ENCODE measurements at regions not wholly inside any gene's neighbourhood (a gene's known extent, or its start where the extent isn't known, plus 50 kb on each side); places are given as distances from the start of the nearest gene placed in this dataset.

DNA sequence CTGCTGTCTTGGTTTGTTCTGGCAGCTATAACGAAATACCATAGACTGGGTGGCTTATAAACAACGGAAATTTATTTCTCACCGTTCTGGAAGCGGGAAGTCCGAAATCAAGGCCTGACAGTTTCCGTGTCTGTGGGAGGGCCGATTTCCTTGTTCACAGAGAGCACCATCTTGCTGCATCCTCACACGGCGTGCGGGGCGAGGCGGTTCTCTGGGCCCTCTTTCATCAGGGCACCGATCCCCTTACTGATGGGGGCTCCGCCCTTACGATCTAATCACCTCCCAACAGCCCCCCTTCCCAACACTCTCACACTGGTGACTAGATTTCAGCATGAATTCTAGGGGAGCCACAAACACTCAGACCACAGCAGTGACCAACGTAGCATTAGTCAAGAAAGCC lies 578.3 kb upstream of the FAT1 start:
- Histone ChIP-seq H3K4me3 (ENCODE audit: low read length) (no peak overlapping the region), H3K27me3 (ENCODE audit: control insufficient read depth, insufficient read depth, low read length) (no peaks in the 10 kb centered on the region), H3K4me1 (ENCODE audit: control insufficient read depth, insufficient read depth, low read length) (no peaks in the 10 kb centered on the region), H3K9me3 (ENCODE audit: control insufficient read depth, low read depth, low read length) (no peaks in the 10 kb centered on the region), H3K27ac (ENCODE audit: low read length) (no peak overlapping the region), H3K36me3 (ENCODE audit: control insufficient read depth, insufficient read depth, low read length) (no peaks in the 10 kb centered on the region)
- no peak for DNase-seq
- 92% methylated on average over 5 of the region's 16 CpGs for WGBS (ENCODE audit: insufficient coverage, low lambda C conversion rate)

DNA sequence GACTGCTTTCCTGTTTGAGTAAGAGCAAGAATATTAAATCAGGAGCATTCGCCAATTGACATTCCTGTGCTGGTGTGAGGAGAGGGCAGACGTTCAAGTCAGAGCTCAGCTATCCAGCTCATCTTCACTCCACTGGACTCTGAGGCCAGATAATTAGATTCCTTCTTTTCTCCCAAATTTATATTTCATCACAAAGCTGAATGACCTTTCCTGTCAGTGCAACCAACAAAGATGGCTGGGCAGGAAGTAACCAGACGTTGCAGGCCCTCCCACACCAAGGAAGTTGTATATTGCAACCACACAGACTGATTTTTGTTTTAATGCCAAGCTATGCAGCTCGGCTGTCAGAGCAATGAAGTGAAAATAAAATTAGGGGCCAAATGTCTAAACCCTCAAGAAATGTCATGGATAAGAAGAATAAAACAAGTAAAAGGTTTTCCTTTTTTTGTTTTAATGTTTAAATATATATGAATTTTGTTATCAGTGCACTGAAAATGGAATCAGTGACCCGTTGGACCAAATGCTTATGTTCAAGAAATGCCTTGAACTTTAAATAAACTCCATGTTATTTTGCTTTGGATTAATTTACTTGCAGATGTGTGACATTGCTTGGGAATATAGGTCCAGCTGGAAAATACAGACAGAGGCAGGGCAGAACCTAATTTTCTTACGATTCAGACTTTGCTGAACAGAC lies 578.9 kb upstream of the FAT1 start:
- H3K36me3 ChIP-seq (ENCODE audit: control insufficient read depth, insufficient read depth, low read length) = no peaks in the 10 kb centered on the region
- DNase-seq = no peak
- 78% methylated on average over 2 of the region's 6 CpGs for WGBS (ENCODE audit: insufficient coverage, low lambda C conversion rate)

DNA sequence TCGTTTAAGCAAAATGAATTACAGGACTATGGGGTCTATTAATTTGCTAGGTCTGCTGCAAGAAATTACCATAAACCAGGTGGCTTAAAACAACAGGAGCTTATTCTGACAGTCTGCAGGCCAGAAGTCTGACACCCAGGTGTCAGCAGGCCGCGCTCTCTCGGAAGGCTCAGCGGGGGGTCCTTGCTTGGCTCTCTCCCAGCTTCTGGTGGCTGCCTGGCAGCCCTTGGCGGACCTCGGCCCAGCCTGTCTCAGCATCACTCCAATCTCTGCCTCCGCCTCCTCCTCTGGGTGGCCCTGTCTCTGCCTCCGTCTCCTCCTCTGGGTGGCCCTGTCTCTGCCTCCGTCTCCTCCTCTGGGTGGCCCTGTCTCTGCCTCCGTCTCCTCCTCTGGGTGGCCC lies 580.5 kb upstream of the FAT1 start:
- no peak overlapping the region for H3K4me3 ChIP-seq (ENCODE audit: low read length)
- H3K36me3 ChIP-seq (ENCODE audit: control insufficient read depth, insufficient read depth, low read length) = no peaks in the 10 kb centered on the region
- WGBS (ENCODE audit: insufficient coverage, low lambda C conversion rate) = 100% methylated on average over 1 of the region's 11 CpGs
- no peaks in the 10 kb centered on the region for H3K27me3 ChIP-seq (ENCODE audit: control insufficient read depth, insufficient read depth, low read length)
- no peak for DNase-seq
- no peaks in the 10 kb centered on the region for H3K9me3 ChIP-seq (ENCODE audit: control insufficient read depth, low read depth, low read length)
- no peak overlapping the region for H3K27ac ChIP-seq (ENCODE audit: low read length)
- H3K4me1 ChIP-seq (ENCODE audit: control insufficient read depth, insufficient read depth, low read length) = no peaks in the 10 kb centered on the region

More for the DNA sequence above, 578.9 kb upstream of the FAT1 start:
- Histone ChIP-seq H3K4me1 (ENCODE audit: control insufficient read depth, insufficient read depth, low read length) (no peaks in the 10 kb centered on the region), H3K27me3 (ENCODE audit: control insufficient read depth, insufficient read depth, low read length) (no peaks in the 10 kb centered on the region), H3K27ac (ENCODE audit: low read length) (no peak overlapping the region), H3K4me3 (ENCODE audit: low read length) (no peak overlapping the region), H3K9me3 (ENCODE audit: control insufficient read depth, low read depth, low read length) (no peaks in the 10 kb centered on the region)

DNA sequence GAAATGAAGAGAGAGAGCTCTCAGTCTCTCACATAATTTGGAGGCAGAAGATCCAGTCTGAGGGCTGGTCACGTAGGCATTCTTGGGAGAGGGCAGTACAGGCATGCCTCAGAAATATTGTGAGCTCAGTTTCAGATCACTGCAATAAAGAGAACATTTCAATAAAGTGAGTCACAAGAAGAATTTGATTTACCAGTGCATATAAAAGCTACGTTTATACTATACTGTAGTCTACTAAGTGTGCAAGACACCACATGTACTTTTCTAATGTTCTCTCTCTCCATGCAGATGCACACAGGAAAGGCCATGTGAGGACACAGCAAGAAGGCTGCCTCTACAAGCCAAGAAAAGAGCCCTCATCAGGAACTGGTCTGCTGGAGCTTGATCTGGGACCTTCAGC lies 583.5 kb upstream of the FAT1 start:
- no peak overlapping the region for H3K27ac ChIP-seq (ENCODE audit: low read length)
- no CpG with 5 or more reads among the region's 2 CpGs for WGBS (ENCODE audit: insufficient coverage, low lambda C conversion rate)
- no peak for DNase-seq

DNA sequence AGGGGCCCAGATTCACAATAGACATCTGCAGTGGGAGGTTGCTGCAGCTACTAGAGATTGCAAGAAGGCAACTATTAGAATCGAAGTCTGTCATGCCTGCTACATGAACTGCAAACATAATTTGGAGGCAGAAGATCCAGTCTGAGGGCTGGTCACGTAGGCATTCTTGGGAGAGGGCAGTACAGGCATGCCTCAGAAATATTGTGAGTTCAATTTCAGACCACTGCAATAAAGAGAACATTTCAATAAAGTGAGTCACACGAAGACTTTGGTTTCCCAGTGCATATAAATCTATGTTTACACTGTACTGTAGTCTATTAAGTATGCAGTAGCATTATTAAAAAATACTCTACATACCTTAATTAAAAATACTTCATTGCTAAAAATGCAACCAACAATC lies 585.8 kb upstream of the FAT1 start:
- WGBS (ENCODE audit: insufficient coverage, low lambda C conversion rate) = no CpG with 5 or more reads among the region's 3 CpGs
- H3K4me1 ChIP-seq (ENCODE audit: control insufficient read depth, insufficient read depth, low read length) = no peaks in the 10 kb centered on the region
- DNase-seq = no peak

More for the DNA sequence above, 583.5 kb upstream of the FAT1 start:
- Histone ChIP-seq H3K9me3 (ENCODE audit: control insufficient read depth, low read depth, low read length) (no peaks in the 10 kb centered on the region), H3K4me1 (ENCODE audit: control insufficient read depth, insufficient read depth, low read length) (no peaks in the 10 kb centered on the region), H3K4me3 (ENCODE audit: low read length) (no peak overlapping the region), H3K36me3 (ENCODE audit: control insufficient read depth, insufficient read depth, low read length) (no peaks in the 10 kb centered on the region), H3K27me3 (ENCODE audit: control insufficient read depth, insufficient read depth, low read length) (no peaks in the 10 kb centered on the region)

DNA sequence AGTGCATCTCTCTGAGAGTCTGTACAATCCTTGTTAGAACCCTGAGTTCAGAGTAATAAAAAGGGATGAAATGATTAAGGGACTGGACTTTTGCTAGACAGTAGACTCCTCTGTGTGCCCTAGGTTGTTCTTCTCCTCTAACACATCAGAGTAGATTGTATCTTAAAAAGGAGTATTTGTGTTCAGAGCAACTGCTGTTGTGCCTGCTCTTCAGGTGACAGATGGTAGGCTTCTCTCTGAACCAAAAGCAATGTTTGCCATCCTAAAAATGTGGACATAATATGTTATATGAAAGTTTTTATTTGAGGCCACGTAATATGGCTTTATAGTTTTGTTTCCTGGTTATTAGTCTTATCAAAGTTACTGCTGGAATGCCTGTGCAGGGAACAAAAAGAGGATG lies 588.6 kb upstream of the FAT1 start:
- no peaks in the 10 kb centered on the region for H3K36me3 ChIP-seq (ENCODE audit: control insufficient read depth, insufficient read depth, low read length)
- no peak overlapping the region for H3K27ac ChIP-seq (ENCODE audit: low read length)
- H3K4me1 ChIP-seq (ENCODE audit: control insufficient read depth, insufficient read depth, low read length) = no peaks in the 10 kb centered on the region
- H3K9me3 ChIP-seq (ENCODE audit: control insufficient read depth, low read depth, low read length) = no peaks in the 10 kb centered on the region
- H3K4me3 ChIP-seq (ENCODE audit: low read length) = no peak overlapping the region
- H3K27me3 ChIP-seq (ENCODE audit: control insufficient read depth, insufficient read depth, low read length) = no peaks in the 10 kb centered on the region
- WGBS (ENCODE audit: insufficient coverage, low lambda C conversion rate) = 67% methylated on average over 1 of the region's 1 CpG
- DNase-seq = no peak

More for the DNA sequence above, 585.8 kb upstream of the FAT1 start:
- Histone ChIP-seq H3K27ac (ENCODE audit: low read length) (no peak overlapping the region), H3K4me3 (ENCODE audit: low read length) (no peak overlapping the region), H3K36me3 (ENCODE audit: control insufficient read depth, insufficient read depth, low read length) (no peaks in the 10 kb centered on the region), H3K27me3 (ENCODE audit: control insufficient read depth, insufficient read depth, low read length) (no peaks in the 10 kb centered on the region), H3K9me3 (ENCODE audit: control insufficient read depth, low read depth, low read length) (no peaks in the 10 kb centered on the region)

DNA sequence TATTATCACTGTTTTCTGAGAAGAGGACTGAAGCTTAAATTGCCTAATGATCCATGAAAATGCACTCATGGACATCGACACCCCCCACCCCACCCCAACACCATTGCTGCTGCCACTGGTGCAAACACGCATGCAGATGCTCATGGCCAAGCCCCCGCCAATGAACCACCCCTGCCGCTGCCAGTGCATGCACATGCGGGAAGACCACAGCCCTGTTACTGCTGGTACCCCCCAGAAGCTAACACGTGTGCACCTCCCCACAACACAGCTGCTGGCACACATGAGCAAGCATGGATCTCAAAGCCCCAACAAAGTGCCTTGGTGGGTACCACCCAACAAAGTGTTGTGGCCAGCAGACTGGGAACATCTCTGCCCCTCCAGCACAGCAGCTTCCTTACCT lies 594.1 kb upstream of the FAT1 start:
- no peak overlapping the region for H3K27ac ChIP-seq (ENCODE audit: low read length)
- H3K4me3 ChIP-seq (ENCODE audit: low read length) = no peak overlapping the region
- no CpG with 5 or more reads among the region's 6 CpGs for WGBS (ENCODE audit: insufficient coverage, low lambda C conversion rate)
- no peaks in the 10 kb centered on the region for H3K4me1 ChIP-seq (ENCODE audit: control insufficient read depth, insufficient read depth, low read length)
- DNase-seq = no peak
- no peaks in the 10 kb centered on the region for H3K36me3 ChIP-seq (ENCODE audit: control insufficient read depth, insufficient read depth, low read length)
- no peaks in the 10 kb centered on the region for H3K27me3 ChIP-seq (ENCODE audit: control insufficient read depth, insufficient read depth, low read length)
- H3K9me3 ChIP-seq (ENCODE audit: control insufficient read depth, low read depth, low read length) = peaks cover 2% of the 10 kb centered on the region

DNA sequence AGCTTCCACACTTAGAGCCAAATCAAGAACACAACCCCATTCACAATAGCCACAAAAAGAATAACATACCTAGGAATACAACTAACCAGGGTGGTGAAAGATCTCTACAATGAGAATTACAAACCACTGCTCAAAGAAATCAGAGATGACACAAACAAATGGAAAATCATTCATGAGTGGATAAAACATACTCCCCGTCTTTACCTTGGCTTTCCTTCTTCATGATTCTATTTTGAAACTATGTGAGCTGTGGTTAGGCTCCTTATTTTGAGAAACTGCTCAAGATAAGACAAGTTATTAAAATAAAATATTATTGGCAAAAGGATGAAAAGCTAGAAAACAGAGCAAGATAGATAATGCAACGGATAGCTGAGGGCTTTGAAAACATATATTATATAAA lies 598.1 kb upstream of the FAT1 start:
- Histone ChIP-seq H3K4me3 (ENCODE audit: low read length) (no peak overlapping the region), H3K9me3 (ENCODE audit: control insufficient read depth, low read depth, low read length) (peaks cover 2% of the 10 kb centered on the region), H3K4me1 (ENCODE audit: control insufficient read depth, insufficient read depth, low read length) (no peaks in the 10 kb centered on the region), H3K36me3 (ENCODE audit: control insufficient read depth, insufficient read depth, low read length) (no peaks in the 10 kb centered on the region), H3K27ac (ENCODE audit: low read length) (no peak overlapping the region), H3K27me3 (ENCODE audit: control insufficient read depth, insufficient read depth, low read length) (no peaks in the 10 kb centered on the region)
- no peak for DNase-seq
- 83% methylated on average over 2 of the region's 2 CpGs for WGBS (ENCODE audit: insufficient coverage, low lambda C conversion rate)

DNA sequence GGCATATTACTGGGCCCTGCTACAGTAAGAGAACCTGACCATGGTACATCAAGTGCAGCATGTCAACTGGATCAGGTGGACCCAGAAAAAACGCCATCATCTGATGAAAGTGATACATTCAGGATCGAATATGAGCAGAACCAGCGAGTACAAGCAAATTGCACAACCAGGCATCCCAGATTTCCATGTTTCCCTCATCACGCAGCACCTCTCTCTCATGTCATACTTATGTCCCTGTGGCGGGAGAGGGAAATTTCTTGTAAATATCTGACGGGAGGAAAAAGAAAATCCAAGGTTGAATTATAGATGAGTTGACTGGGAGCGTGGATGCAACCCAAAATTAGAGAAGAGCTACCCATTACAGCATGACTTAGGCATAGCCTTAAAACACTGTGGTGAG lies 608.5 kb upstream of the FAT1 start:
- Histone ChIP-seq H3K36me3 (ENCODE audit: control insufficient read depth, insufficient read depth, low read length) (no peaks in the 10 kb centered on the region), H3K27ac (ENCODE audit: low read length) (no peak overlapping the region), H3K9me3 (ENCODE audit: control insufficient read depth, low read depth, low read length) (no peaks in the 10 kb centered on the region), H3K4me3 (ENCODE audit: low read length) (no peak overlapping the region), H3K27me3 (ENCODE audit: control insufficient read depth, insufficient read depth, low read length) (no peaks in the 10 kb centered on the region), H3K4me1 (ENCODE audit: control insufficient read depth, insufficient read depth, low read length) (no peaks in the 10 kb centered on the region)
- 100% methylated on average over 2 of the region's 7 CpGs for WGBS (ENCODE audit: insufficient coverage, low lambda C conversion rate)
- DNase-seq = no peak

DNA sequence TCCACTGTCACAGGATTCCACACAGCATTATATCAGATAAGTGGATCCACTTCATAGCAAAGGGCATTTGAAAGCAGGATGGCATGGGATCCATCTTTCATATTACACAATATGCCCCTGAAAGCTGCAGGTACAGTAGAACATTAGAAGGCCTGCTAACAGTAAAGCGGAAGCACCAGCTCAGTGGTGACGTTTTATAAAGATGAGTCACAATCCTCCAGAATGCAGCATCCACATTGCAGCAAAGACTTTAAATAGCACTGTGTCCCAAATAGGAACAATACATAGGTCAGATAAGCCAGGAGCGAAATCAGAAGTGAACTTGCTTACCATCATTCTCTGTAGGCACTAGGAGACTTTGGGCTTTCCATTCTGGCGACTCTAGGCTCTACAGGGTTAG lies 609.5 kb upstream of the FAT1 start:
- WGBS (ENCODE audit: insufficient coverage, low lambda C conversion rate) = no CpG with 5 or more reads among the region's 4 CpGs

DNA sequence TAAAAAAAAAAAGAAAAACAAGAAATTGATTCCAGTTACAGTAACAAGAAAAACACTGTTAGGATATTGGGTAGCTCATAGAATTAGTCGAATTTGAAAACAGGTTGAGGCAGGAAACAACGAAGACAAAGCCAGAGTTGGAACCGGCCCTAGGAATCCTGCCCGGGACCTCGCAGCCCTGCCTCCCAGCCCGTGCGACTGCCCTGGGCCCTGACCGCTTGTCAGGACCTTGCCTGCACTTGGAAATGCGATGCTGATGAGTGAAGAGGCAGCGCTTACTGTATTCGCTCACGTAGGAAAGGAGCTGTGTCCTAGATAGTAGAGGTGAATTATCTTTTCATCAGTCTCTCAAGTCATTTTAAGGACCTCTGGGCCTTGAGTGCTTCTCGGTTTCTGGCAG lies 611.7 kb upstream of the FAT1 start:
- WGBS (ENCODE audit: insufficient coverage, low lambda C conversion rate) = 94% methylated on average over 2 of the region's 13 CpGs
- Histone ChIP-seq H3K36me3 (ENCODE audit: control insufficient read depth, insufficient read depth, low read length) (no peaks in the 10 kb centered on the region), H3K4me1 (ENCODE audit: control insufficient read depth, insufficient read depth, low read length) (no peaks in the 10 kb centered on the region), H3K4me3 (ENCODE audit: low read length) (no peak overlapping the region), H3K27ac (ENCODE audit: low read length) (no peak overlapping the region), H3K27me3 (ENCODE audit: control insufficient read depth, insufficient read depth, low read length) (no peaks in the 10 kb centered on the region), H3K9me3 (ENCODE audit: control insufficient read depth, low read depth, low read length) (no peaks in the 10 kb centered on the region)
- no peak for DNase-seq

More for the DNA sequence above, 609.5 kb upstream of the FAT1 start:
- Histone ChIP-seq H3K9me3 (ENCODE audit: control insufficient read depth, low read depth, low read length) (no peaks in the 10 kb centered on the region), H3K27me3 (ENCODE audit: control insufficient read depth, insufficient read depth, low read length) (no peaks in the 10 kb centered on the region), H3K27ac (ENCODE audit: low read length) (no peak overlapping the region), H3K36me3 (ENCODE audit: control insufficient read depth, insufficient read depth, low read length) (no peaks in the 10 kb centered on the region), H3K4me3 (ENCODE audit: low read length) (no peak overlapping the region), H3K4me1 (ENCODE audit: control insufficient read depth, insufficient read depth, low read length) (no peaks in the 10 kb centered on the region)
- no peak for DNase-seq
